GM19397 (cell line): ENCODE measurements at regions not wholly inside any gene's neighbourhood (a gene's known extent, or its start where the extent isn't known, plus 50 kb on each side); places are given as distances from the start of the nearest gene placed in this dataset.
"Not testable (repeated sequence)": the region's sequence is repeated elsewhere in the genome, so short reads cannot be mapped to it uniquely, and the experiment has no call there.

Experiments
- ATAC-seq: cut with Tn5 transposase; IDR thresholded peaks from one replicate; pipeline ENCODE4 v1.9.1; 2021; ENCODE audit warnings: mild to moderate bottlenecking, moderate library complexity; ENCODE audit not compliant: unreplicated experiment

GRCh38 chr12:114815026-114815795 is 131.2 kb upstream of the TBX3 start:
- ATAC-seq: no peak

- ATAC-seq: no peak
These were observed 129.1 kb upstream of the TBX3 start for GRCh38 chr12:114812858-114813761.

DNA sequence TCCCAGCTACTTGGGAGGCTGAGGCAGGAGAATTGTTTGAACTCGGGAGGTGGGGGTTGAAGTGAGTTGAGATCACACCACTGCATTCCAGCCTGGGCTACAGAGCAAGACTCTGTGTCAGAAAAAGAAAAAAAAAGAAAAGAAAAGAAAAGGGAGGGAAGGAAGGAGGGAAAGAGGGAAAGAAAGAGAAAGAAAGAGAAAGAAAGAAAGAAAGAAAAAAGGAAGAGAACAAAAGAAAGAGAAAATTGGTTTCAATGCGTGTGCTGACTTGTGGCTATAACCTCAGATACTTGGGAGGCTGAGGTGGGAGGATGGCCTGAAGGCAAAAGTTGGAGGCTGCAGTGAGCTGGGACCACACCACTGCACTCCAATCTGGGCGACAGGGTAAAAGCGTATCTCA is 128.4 kb upstream of the TBX3 start:
- ATAC-seq: no peak

DNA sequence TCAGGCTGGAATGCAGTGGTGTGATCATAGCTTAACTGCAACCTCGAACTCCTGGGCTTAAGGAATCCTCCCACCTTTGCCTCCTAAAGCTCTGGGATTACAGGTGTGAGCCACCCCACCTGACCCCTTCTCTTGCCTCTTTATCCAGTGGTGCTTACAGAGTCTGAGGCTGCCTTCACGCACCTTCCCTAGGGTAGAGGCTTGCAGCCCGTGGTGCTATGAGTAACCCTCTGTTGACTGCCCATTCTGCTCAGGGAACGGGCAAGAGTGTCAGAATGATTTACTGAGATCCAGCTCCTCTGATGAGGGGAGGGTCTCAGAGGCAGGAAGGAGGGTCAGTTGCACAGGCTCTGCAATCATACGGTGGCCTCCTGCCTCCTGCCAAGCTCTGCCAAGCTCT is 125.1 kb upstream of the TBX3 start:
- ATAC-seq: no peak

DNA sequence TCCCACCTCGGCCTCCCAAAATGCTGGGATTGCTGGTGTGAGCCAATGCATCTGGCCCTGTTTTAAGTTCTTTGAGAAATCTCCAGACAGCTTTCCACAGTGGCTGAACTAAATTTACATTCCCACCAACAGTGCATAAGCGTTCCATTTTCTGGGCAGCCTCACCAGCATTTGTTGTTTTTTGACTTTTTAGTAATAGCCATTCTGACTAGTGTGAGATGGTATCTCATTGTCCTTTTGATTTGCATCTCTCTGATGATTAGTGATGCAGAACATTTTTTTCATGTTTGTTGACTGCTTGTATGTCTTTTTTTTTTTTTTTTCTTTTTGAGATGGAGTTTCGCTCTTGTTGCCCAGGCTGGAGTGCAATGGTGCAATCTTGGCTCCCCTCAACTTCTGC is 117.4 kb upstream of the TBX3 start:
- not testable (repeated sequence) for ATAC-seq

DNA sequence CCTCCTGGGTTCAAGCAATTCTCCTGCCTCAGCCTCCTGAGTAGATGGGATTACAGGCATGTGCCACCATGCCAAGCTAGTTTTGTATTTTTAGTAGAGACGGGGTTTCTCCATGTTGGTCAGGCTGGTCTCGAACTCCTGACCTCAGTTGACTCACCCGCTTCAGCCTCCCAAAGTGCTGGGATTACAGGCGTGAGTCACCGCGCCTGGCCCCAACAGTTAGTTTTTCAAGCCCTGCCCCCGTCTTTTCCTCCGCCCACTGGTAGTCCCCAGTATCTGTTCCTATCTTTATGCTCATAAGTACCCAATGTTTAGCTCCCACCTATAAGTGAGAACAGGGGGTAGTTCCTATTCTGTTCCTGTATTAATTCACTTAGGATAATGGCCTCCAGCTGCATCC is 116.6 kb upstream of the TBX3 start:
- ATAC-seq: not testable (repeated sequence)

GRCh38 chr12:114799574-114800487 is 115.9 kb upstream of the TBX3 start:
- no peak for ATAC-seq

DNA sequence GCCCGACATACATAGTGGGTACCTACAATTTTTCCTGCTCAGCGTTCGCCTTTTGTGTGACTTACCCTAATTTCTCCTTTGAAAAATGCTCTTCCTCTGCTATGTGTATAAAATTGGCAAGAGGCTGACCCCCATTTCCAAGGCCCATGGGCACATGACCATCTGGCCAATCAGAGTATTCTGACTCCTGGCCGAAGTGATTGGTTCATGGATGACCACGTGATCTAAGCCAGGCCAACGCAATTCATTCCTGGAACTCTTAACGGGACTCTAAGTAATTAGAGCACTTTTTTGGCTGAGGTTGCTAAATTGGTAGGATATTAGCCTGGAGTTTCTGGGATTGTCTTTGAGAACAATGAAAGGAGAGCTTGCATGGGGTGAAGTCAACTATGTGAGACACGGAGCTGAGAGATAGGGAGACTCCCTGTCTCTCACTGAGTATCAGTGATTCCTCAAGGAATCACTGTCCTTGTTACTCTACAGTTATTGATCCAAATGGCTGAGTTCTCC is 110.1 kb upstream of the TBX3 start:
- ATAC-seq: no peak

DNA sequence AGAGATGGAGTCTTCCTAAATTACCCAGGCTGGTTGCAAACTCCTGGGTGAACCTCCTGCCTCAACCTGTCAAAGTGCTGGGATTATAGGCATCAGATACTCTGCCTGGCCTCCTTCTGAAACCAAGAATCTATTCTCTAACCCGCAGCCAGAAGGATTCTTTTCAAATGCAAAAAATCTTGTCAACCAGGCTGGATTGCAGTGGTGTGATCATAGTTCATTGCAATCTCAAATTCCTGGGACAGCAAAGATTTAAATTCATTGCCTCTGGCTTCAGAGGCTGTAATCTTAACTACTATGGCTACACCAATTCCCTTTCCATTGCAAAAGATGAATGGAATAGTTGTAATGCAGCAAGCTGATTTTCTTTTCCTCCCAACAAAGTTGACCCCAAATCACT is 106.3 kb upstream of the TBX3 start:
- ATAC-seq: no peak

- ATAC-seq: no peak
These were observed 105.8 kb upstream of the TBX3 start for GRCh38 chr12:114789821-114790220.

GRCh38 chr12:114789276-114789675 is 105.3 kb upstream of the TBX3 start:
- ATAC-seq: no peak

GRCh38 chr12:114784526-114784925 is 100.6 kb upstream of the TBX3 start:
- no peak for ATAC-seq

GRCh38 chr12:114783089-114783618 is 99.2 kb upstream of the TBX3 start:
- no peak for ATAC-seq

- ATAC-seq: no peak
These were observed 96.9 kb upstream of the TBX3 start for GRCh38 chr12:114780746-114781399.

GRCh38 chr12:114779647-114780046 is 95.7 kb upstream of the TBX3 start:
- no peak for ATAC-seq

- no peak for ATAC-seq
These were observed 95.2 kb upstream of the TBX3 start for GRCh38 chr12:114779186-114779585.

GRCh38 chr12:114776731-114777442 is 92.9 kb upstream of the TBX3 start:
- ATAC-seq: no peak

GRCh38 chr12:114774699-114775098 is 90.7 kb upstream of the TBX3 start:
- ATAC-seq: no peak

DNA sequence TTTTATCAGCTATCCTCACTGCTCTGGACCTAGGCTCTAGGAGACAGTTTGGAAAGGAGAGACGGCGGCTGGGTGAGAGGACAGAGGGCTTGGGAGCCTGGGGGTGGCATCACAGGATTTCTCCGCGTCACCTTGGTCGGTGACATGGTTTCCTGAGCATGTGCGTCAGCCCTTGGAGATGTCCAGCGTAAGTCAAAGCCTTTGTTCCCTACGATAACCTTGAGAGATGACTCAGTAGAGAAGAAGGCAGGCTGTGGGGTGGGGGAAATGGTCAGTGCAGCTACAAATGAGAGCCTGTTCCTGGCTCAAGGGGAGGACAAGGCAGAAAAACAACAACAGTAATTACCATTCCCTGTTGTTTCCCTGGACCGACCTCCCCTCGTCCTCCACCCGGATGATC is 90.2 kb upstream of the TBX3 start:
- no peak for ATAC-seq
